ENCODE measurements at regions not wholly inside any gene's neighbourhood (a gene's known extent, or its start where the extent isn't known, plus 50 kb on each side); places are given as distances from the start of the nearest gene placed in this dataset.
"Not testable (repeated sequence)": the region's sequence is repeated elsewhere in the genome, so short reads cannot be mapped to it uniquely, and the experiment has no call there.

DNA sequence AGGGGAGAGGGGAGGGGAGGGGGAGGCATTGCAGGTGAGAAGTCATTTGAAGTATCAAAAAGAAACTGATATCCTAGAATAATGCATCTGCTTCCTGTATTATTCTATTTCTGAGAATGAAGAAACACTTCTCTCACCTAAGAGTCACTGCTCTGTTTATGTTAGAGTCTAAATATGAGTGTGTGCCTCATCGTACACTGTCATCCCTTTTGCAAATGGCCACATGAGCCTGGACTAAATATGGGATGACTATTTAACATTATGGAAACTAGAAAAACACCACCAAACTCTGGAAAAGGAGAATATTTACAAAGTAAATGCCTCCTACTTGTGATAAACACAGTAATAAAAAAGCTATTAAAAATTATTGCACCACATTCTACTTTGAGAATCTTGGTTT is 146.4 kb upstream of the NOCT start:
- intact Hi-C loops (cut with micrococcal nuclease) = no loop called here
- H3K9me3 Mint-ChIP-seq = no peaks in the 10 kb centered on the region
- no peak overlapping the region for H3K27ac Mint-ChIP-seq
- no peaks in the 10 kb centered on the region for H3K4me1 Mint-ChIP-seq (ENCODE audit: low read depth)
- no peak overlapping the region for H3K4me3 Mint-ChIP-seq
- H3K27me3 Mint-ChIP-seq = peaks cover 16% of the 10 kb centered on the region
- H3K36me3 Mint-ChIP-seq (ENCODE audit: low read depth) = no peaks in the 10 kb centered on the region

DNA sequence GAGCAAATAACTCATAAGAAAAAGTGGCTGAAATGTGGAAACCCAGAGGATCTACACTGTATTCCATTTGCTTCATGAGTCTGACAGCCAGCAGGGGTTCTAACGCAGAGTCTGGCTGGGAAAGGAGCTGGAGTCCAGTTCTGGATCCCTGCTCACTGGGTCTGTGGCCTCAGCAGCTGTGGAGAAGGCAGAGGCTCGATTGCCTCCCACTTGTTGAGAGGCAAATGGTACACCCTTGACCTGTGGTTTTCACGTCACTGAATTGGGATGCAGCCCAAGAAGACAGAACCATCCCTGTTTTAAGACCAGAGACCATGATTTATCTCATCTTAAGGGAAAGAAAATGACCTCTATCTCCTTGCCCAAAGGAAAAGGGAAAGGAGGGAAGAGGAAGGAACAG is 147.0 kb upstream of the NOCT start:
- Mint-ChIP-seq H3K4me1 (ENCODE audit: low read depth) (no peaks in the 10 kb centered on the region), H3K9me3 (no peaks in the 10 kb centered on the region), H3K27me3 (peaks cover 16% of the 10 kb centered on the region), H3K27ac (no peak overlapping the region), H3K4me3 (no peak overlapping the region), H3K36me3 (ENCODE audit: low read depth) (no peaks in the 10 kb centered on the region)
- intact Hi-C loops (cut with micrococcal nuclease) = no loop called here

DNA sequence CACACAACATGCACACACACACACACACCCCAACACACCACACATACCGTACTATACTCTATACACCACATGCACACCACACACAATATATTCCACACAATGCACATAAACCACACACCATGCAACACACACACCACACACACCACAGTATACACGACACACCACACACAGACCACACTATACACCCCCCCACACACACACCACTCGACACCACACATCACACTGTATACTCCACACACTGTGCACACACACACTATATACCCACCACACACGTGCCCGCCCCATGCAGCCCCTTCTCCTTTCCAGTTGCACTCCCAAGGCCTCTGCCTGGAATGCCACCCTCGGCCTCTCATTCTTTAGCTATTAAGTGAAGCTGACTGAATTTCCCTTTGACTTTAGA is 148.2 kb upstream of the NOCT start:
- no peak overlapping the region for H3K4me3 Mint-ChIP-seq
- peaks cover 13% of the 10 kb centered on the region for H3K27me3 Mint-ChIP-seq
- no peaks in the 10 kb centered on the region for H3K36me3 Mint-ChIP-seq (ENCODE audit: low read depth)
- no peaks in the 10 kb centered on the region for H3K4me1 Mint-ChIP-seq (ENCODE audit: low read depth)
- intact Hi-C loops (cut with micrococcal nuclease) = no loop called here
- H3K27ac Mint-ChIP-seq = no peak overlapping the region
- H3K9me3 Mint-ChIP-seq = no peaks in the 10 kb centered on the region

DNA sequence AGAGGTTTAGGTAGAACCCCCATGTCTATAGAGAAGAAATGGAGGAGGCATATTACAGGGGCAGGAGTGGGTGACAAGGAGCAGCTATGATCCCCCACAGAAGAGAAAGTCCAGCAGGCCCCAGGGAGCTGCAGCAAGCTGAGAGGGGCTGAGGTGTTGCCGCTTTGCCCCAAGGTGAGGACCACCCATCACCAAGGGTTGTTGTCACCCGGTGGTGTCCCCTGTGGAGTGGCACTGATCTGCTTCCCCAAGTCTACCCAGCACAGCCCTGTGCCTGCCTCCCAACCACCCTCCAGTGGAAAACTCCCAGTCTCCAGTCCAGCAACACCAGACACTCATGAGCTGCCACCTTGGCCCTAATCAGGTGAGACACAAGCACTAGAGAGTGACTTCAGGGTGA is 149.3 kb upstream of the NOCT start:
- Mint-ChIP-seq H3K4me3 (no peak overlapping the region), H3K36me3 (ENCODE audit: low read depth) (no peaks in the 10 kb centered on the region), H3K27ac (no peak overlapping the region), H3K9me3 (no peaks in the 10 kb centered on the region), H3K4me1 (ENCODE audit: low read depth) (no peaks in the 10 kb centered on the region), H3K27me3 (peaks cover 12% of the 10 kb centered on the region)
- intact Hi-C loops (cut with micrococcal nuclease) = no loop called here

DNA sequence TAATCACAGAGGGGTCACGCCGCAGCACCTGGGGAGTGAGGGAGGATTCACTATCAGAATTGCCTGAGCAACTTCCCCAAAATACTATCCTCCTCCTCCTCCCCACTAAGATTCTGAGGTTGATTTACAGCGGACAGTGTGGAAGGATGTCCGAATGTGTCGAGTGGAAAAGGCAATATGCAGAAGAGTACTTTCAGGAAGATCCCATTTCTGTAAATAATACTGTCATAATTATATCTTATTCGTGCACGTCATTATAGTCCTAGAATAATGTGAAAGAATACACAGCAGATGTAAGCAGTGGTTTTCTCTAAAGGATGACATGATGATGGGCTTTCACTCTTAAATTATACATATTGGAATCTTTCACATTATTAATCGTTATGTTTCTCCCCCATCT is 149.8 kb upstream of the NOCT start:
- H3K27me3 Mint-ChIP-seq = peaks cover 9% of the 10 kb centered on the region
- H3K36me3 Mint-ChIP-seq (ENCODE audit: low read depth) = no peaks in the 10 kb centered on the region
- H3K4me1 Mint-ChIP-seq (ENCODE audit: low read depth) = no peaks in the 10 kb centered on the region
- H3K27ac Mint-ChIP-seq = no peak overlapping the region
- H3K4me3 Mint-ChIP-seq = no peak overlapping the region
- H3K9me3 Mint-ChIP-seq = no peaks in the 10 kb centered on the region
- intact Hi-C loops (cut with micrococcal nuclease) = no loop called here

DNA sequence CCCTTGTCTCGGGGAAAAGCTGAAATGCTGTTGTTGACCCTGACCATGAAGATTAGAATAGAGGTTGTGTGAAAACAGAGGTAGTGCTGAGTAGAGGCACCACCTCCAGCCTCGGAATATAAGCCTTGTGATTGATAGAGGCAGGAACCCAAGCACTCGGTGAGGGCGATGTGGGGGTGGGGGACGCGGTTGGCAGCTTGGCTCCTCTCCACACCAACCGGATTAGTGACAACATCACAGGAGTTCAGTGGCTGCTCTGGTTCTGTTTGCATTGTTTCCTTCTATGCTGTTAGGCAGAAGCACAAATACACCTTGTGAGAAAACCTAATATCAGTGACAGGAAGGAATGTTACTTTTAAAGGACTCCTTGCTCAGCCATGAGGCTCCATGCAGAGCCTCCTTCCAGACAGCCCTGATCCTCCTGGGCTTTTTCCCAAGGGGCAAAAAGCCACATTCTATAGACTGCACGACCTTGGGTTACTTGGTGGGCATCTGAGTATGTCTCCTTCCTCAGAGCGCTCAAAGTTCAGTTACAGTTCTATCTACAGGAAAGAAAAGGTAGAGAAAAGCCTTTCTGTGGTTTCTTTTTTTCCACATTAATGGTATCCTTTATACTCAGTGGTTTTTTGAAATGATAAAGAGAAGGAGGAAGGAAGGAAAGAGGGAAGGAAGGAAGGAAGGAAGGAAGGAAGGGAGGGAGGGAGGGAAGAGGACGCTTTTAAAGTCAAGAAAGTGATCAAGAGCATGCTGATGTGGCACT is 150.4 kb upstream of the NOCT start:
- Mint-ChIP-seq H3K9me3 (no peaks in the 10 kb centered on the region), H3K4me3 (no peak overlapping the region), H3K27ac (no peak overlapping the region), H3K4me1 (ENCODE audit: low read depth) (no peaks in the 10 kb centered on the region), H3K36me3 (ENCODE audit: low read depth) (no peaks in the 10 kb centered on the region), H3K27me3 (peaks cover 8% of the 10 kb centered on the region)
- intact Hi-C loops (cut with micrococcal nuclease) = no loop called here

DNA sequence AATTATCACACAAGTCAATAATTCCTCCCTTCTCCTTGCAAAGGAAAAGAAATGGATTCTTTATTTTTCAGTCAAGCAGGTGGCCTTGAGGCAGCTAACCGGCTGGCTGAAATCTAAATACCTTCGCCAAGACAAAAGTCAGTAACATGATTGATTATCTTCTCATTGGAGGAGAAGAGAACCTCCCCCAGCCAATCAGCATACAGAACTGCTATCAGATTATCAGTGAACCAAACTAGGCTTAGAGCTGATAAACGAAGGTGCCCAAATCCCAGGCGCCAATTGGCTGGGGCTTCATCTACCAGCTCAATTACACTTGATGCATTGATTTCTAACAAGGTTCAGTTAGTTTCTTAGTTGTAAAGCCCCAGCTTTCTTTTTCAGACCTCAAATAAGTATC is 152.4 kb upstream of the NOCT start:
- H3K27ac Mint-ChIP-seq = no peak overlapping the region
- H3K4me3 Mint-ChIP-seq = no peak overlapping the region
- peaks cover 1% of the 10 kb centered on the region for H3K27me3 Mint-ChIP-seq
- no peaks in the 10 kb centered on the region for H3K4me1 Mint-ChIP-seq (ENCODE audit: low read depth)
- no peaks in the 10 kb centered on the region for H3K9me3 Mint-ChIP-seq
- intact Hi-C loops (cut with micrococcal nuclease) = no loop called here
- no peaks in the 10 kb centered on the region for H3K36me3 Mint-ChIP-seq (ENCODE audit: low read depth)

DNA sequence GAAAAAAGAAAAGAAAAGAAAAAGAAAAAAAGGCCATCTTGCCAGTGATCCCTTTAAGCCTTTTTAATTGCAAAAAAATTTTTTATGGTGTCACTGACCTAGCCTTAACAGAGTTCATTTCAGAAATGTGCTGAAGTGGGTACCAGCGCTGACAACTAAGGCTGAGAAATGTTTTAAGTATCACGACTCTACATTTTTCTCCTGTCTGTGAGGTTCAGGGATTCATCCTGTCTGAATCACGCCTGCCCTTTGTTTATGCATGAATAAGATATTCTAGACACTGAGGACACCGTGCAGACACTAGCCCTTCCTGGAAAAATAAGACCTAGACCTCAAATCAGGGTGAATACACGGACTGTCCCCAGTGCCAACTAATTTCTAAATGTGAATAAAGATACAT is 154.4 kb upstream of the NOCT start:
- no peak overlapping the region for H3K4me3 Mint-ChIP-seq
- no peaks in the 10 kb centered on the region for H3K36me3 Mint-ChIP-seq (ENCODE audit: low read depth)
- intact Hi-C loops (cut with micrococcal nuclease) = no loop called here
- H3K27ac Mint-ChIP-seq = no peak overlapping the region
- no peaks in the 10 kb centered on the region for H3K9me3 Mint-ChIP-seq
- no peaks in the 10 kb centered on the region for H3K4me1 Mint-ChIP-seq (ENCODE audit: low read depth)
- H3K27me3 Mint-ChIP-seq = peaks cover 1% of the 10 kb centered on the region

DNA sequence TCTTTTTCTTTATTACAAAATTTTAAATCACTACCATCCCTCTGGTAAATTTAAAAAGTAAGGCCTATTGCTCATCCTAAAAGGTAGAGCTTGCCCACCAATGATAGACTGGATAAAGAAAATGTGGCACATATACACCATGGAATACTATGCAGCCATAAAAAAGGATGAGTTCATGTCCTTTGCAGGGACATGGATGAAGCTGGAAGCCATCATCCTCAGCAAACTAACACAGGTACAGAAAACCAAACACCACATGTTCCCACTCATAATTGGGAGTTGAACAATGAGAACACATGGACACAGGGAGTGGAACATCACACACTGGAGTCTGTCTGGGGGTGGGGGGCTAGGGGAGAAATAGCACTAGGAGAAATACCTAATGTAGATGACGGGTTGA is 155.2 kb upstream of the NOCT start:
- not testable (repeated sequence) for H3K27ac Mint-ChIP-seq; H3K9me3 Mint-ChIP-seq; H3K4me1 Mint-ChIP-seq (ENCODE audit: low read depth)

DNA sequence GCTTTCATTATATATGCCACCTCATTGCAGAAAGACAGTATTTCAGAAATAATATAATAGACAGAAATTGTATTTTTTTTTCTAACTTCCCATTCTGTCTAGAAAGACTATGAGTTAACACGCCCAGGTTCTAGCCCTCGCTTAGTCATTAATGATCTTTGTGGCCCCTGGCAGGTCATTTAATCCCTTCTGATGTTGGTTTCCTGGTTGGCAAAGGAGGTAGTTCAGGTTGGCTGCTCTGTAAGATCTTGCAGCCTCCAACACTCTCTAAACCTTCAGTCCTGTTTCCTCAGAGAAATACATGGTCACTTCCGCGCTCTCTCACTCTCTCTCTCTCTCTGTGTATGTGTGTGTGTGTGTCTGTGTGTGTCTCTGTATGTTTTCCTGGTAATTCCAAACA is 156.3 kb upstream of the NOCT start:
- Mint-ChIP-seq H3K4me3 (no peak overlapping the region), H3K27ac (no peak overlapping the region), H3K9me3 (no peaks in the 10 kb centered on the region), H3K27me3 (peaks cover 7% of the 10 kb centered on the region), H3K4me1 (ENCODE audit: low read depth) (no peaks in the 10 kb centered on the region), H3K36me3 (ENCODE audit: low read depth) (no peaks in the 10 kb centered on the region)
- intact Hi-C loops (cut with micrococcal nuclease) = no loop called here

More for the DNA sequence above, 155.2 kb upstream of the NOCT start:
- H3K27me3 Mint-ChIP-seq; H3K4me3 Mint-ChIP-seq; H3K36me3 Mint-ChIP-seq (ENCODE audit: low read depth); intact Hi-C loops (cut with micrococcal nuclease): not testable (repeated sequence)

DNA sequence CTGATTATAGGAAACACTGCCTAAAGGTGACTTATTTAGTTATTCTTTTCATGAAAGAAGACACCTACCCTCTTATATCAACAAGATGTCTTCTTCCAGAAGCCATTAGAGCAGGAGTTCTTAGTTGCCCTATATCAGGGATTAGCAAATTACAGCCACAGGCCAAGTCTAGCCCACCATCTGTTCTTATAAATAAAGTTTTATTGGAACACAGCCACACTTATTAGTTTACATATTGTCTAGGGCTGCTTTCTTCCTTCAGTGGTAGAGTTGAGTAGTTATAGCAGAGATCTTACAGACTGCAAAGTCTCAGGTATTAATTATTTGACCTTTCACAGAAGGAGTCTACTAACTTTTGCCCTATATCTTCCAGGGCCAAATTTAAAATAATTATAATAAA is 157.2 kb upstream of the NOCT start:
- Mint-ChIP-seq H3K9me3 (no peaks in the 10 kb centered on the region), H3K27me3 (peaks cover 8% of the 10 kb centered on the region), H3K36me3 (ENCODE audit: low read depth) (no peaks in the 10 kb centered on the region), H3K4me1 (ENCODE audit: low read depth) (no peaks in the 10 kb centered on the region), H3K4me3 (no peak overlapping the region), H3K27ac (no peak overlapping the region)
- intact Hi-C loops (cut with micrococcal nuclease) = no loop called here

DNA sequence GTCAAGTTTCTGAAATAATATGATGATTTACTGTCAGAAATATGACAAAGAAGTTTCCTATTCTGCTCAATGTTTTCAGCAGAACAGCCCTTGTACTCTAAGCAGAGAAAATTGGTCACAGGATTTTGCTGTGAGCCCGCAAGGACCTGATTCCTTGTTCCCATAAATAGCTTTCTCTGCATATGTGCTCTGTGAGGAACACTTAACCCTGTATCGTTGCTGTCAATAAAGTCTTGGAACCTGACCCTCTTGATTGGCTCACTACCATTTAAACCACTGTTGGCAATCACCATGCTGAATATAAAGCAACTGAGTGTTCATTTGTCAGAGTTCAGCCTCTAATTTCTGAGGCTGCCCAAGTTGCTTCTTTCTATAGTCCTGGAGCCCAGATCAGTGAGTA is 158.2 kb upstream of the NOCT start:
- H3K4me1 Mint-ChIP-seq (ENCODE audit: low read depth) = no peaks in the 10 kb centered on the region
- no peaks in the 10 kb centered on the region for H3K9me3 Mint-ChIP-seq
- H3K36me3 Mint-ChIP-seq (ENCODE audit: low read depth) = no peaks in the 10 kb centered on the region
- intact Hi-C loops (cut with micrococcal nuclease) = no loop called here
- H3K27me3 Mint-ChIP-seq = peaks cover 12% of the 10 kb centered on the region
- H3K4me3 Mint-ChIP-seq = no peak overlapping the region
- H3K27ac Mint-ChIP-seq = no peak overlapping the region

DNA sequence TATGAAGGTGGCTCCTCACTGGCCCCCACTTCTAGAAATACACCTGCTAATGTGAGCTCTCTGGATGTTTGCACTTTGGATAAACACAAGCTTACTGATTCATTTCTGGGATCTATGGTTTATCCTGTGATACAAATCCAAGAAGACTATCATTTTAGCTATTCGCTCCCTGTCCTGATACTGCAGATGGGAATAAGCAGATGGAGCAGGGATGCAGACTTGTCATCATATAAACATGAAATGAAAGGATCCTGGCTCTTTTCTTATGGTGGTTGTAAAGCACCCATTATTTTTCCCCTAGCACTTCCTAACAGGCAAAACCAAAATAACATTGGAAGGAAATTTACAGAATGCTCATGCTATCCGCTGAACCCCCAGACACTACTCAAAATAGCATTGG is 162.9 kb upstream of the NOCT start:
- H3K27me3 Mint-ChIP-seq = peaks cover 13% of the 10 kb centered on the region
- intact Hi-C loops (cut with micrococcal nuclease) = no loop called here
- H3K36me3 Mint-ChIP-seq (ENCODE audit: low read depth) = no peaks in the 10 kb centered on the region
- no peak overlapping the region for H3K4me3 Mint-ChIP-seq
- no peaks in the 10 kb centered on the region for H3K4me1 Mint-ChIP-seq (ENCODE audit: low read depth)
- no peak overlapping the region for H3K27ac Mint-ChIP-seq
- no peaks in the 10 kb centered on the region for H3K9me3 Mint-ChIP-seq

DNA sequence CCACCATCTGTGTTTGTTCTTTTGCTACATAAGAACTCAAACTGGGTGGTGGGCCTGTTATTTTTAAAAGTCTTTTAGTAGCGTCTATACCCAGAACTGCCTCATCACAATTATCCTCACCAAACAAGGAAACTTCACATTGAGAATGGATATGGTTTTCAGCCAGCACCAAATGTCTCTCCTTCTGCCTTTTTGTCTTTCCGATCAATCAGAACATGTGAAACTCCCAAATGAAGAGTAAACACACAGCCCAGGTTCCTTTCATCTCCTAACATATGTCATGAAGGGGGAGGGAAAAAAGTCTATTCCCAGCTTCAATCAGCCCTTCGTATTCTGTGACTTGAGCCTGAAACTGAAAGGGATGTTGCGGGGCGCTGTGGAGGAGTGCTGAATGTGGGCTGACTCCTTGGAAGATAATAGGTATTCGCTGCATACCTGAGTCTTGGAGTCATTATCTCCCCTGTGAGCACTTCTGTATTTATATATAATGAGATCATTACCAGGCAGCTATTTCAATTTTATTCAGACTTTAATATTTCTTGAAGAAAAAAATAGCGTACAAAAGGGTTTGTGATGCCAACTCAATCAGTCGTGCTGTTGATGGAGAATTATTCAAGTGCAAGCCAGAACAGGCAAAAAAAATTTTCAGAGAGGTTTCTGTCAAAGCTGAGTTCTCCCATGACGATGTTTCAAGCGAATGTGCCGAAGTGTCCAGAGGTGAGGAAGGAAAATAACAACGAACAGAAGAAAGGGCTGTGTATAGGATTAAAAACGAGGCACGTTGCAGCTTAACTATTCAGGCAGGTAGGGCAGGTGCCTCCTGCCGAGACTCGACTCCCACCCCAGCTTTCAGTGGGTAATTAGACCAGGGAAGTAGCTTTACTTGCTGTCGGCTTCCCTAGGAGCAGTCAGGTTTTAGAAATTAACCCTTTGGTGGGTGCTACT is 163.9 kb upstream of the NOCT start:
- intact Hi-C loops (cut with micrococcal nuclease) = no loop called here
- Mint-ChIP-seq H3K9me3 (no peaks in the 10 kb centered on the region), H3K4me3 (no peak overlapping the region), H3K4me1 (ENCODE audit: low read depth) (no peaks in the 10 kb centered on the region), H3K36me3 (ENCODE audit: low read depth) (no peaks in the 10 kb centered on the region), H3K27ac (no peak overlapping the region), H3K27me3 (peaks cover 13% of the 10 kb centered on the region)

Measured in dendritic cell treated with granulocyte-macrophage colony-stimulating factor and Interleukin-4, amounts not matched to agents 40 ng/mL and 50 ng/mL, for 4 days (primary cell).